Sigmoid colon (tissue), 6 donors: ENCODE measurements at regions not wholly inside any gene's neighbourhood (a gene's known extent, or its start where the extent isn't known, plus 50 kb on each side); places are given as distances from the start of the nearest gene placed in this dataset.

Source experiments
- DNase-seq: peaks from one replicate; pipeline ENCODE4 v3.0.0-alpha.2; 2019
- H3K27ac ChIP-seq, 4 donors: fragments of 200-600 bp; sonication (generic); one replicate each; pipeline ENCODE4 v1.5.1; 2016 to 2019; ENCODE audit warnings: mild to moderate bottlenecking in 1 of 4
- H3K27me3 ChIP-seq, 3 donors: fragments of 200-600 bp; sonication (generic); one replicate each; pipeline ENCODE4 v1.5.1; 2019; ENCODE audit warnings: mild to moderate bottlenecking in 1 of 3
- H3K36me3 ChIP-seq, 4 donors: fragments of 200-600 bp; sonication (generic); one replicate each; pipeline ENCODE4 v1.5.1; 2016 to 2019
- H3K4me1 ChIP-seq, 4 donors: fragments of 200-600 bp; sonication (generic); one replicate each; pipeline ENCODE4 v1.5.1; 2017 to 2019
- H3K4me3 ChIP-seq, 4 donors: fragments of 200-600 bp; sonication (generic); one replicate each; pipeline ENCODE4 v1.5.1; 2017 to 2019; ENCODE audit warnings: mild to moderate bottlenecking in 2 of 4, moderate library complexity in 1 of 4
- H3K9me3 ChIP-seq, 4 donors: fragments of 200-600 bp in 3 of 4; sonication (generic) in 3 of 4; one replicate each; pipeline versions ENCODE4 v1.5.1 to v1.6.1; 2013 to 2019
- EP300 ChIP-seq, 4 donors: sonication (generic); formaldehyde crosslinking; IDR thresholded peaks; one replicate each; pipeline ENCODE4 v1.6.1; 2017; ENCODE audit warnings: antibody characterized with exemption in 4 of 4
- POLR2A ChIP-seq, 2 donors: fragments of 450-650 bp; IDR thresholded peaks; one replicate each; pipeline ENCODE4 v1.6.1; 2016; ENCODE audit warnings: antibody characterized with exemption in 2 of 2, mild to moderate bottlenecking in 2 of 2, moderate library complexity in 2 of 2
- POLR2AphosphoS5 ChIP-seq, 4 donors: sonication (generic); formaldehyde crosslinking; IDR thresholded peaks; one replicate each; pipeline ENCODE4 v1.6.1; 2017; ENCODE audit warnings: antibody characterized with exemption in 4 of 4
- WGBS, 2 donors: extraction: QIAGEN DNeasy Blood & Tissue Kit; methylation state at CpG; one replicate each; pipeline ENCODE4 v1.1.7; 2013; 5-methylcytosine and 5-hydroxymethylcytosine counted together
- intact Hi-C: fragments of 100-400 bp; cut with DNase I; formaldehyde crosslinking; loops from one replicate; pipeline ENCODE4 v1.15.1; 2023
- TF ChIP-seq, protein P1 (sequence below), 4 experiments: fragments of 450-650 bp in 3 of 4; fragments of 200-600 bp in 1 of 4; IDR thresholded peaks; one replicate each; pipeline ENCODE4 v1.5.1; 2016 to 2019; ENCODE audit warnings: antibody characterized with exemption in 4 of 4, mild to moderate bottlenecking in 3 of 4, moderate library complexity in 2 of 4
- donor health status: healthy with polysubstance abuse.
- donor health status: healthy.

DNA sequence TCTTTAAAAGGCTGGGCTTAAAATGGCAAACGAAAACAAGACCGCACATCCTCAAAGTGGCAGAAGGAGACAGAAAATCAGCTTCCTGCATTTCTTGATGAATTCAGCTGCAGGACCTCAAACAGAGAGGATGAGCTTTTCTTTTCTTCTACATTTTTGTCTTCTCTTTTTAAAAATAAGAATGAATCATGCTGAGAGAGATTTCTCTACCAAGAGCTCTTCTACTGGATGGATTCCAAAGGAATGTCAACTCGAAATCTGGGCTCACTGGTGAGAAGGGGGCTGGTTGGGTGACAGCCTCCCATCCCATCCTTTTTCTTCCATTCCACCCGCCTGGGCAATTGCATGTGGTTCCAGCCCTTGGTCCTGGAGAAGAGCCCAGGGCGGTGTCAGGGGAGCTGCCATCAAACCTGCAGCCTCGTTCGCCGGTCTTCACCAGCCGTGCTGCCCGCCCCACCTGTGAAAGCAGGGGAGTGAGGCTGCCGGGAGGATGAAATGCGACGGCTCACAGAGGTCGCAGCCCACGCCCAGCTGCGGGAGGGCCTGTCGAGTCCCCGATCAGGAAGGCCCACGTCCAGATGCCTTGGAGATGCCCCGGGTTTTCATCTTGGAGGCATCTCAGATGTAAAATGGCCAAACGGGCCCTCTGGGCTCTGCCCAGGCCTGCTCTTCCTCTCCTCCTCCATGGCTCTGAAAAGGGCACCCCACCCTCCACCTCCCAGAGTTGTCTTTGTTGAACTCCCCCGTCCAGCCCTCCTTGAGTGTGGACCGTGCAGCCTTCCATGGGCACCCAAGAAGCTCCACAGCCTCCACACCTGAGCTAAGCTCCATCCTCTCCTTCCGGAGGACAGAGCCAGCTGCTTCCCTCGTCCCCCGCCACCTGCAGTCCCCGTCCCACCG is 121.9 kb downstream of the FOXL1 start:
- no peaks in the 10 kb centered on the region for H3K36me3 ChIP-seq
- 81 to 86% methylated on average over 28 of the region's 28 CpGs for WGBS, 2 donors
- H3K27ac ChIP-seq, result no peak overlapping the region
- intact Hi-C loops, result no loop called here
- DNase-seq, result peak; percentile 29
- no peak for TF ChIP-seq POLR2AphosphoS5 (IDR thresholded peaks at IDR 0.05)
- no peak for TF ChIP-seq EP300 (IDR thresholded peaks at IDR 0.05)
- no peak for TF ChIP-seq POLR2A (IDR thresholded peaks at IDR 0.05)
- TF ChIP-seq, protein P1, sequence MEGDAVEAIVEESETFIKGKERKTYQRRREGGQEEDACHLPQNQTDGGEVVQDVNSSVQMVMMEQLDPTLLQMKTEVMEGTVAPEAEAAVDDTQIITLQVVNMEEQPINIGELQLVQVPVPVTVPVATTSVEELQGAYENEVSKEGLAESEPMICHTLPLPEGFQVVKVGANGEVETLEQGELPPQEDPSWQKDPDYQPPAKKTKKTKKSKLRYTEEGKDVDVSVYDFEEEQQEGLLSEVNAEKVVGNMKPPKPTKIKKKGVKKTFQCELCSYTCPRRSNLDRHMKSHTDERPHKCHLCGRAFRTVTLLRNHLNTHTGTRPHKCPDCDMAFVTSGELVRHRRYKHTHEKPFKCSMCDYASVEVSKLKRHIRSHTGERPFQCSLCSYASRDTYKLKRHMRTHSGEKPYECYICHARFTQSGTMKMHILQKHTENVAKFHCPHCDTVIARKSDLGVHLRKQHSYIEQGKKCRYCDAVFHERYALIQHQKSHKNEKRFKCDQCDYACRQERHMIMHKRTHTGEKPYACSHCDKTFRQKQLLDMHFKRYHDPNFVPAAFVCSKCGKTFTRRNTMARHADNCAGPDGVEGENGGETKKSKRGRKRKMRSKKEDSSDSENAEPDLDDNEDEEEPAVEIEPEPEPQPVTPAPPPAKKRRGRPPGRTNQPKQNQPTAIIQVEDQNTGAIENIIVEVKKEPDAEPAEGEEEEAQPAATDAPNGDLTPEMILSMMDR (IDR thresholded peaks at IDR 0.05), result no peak
- H3K27me3 ChIP-seq, result peaks cover 0 to 35% (median 0%) of the 10 kb centered on the region in 3 donors
- no peaks in the 10 kb centered on the region for H3K4me1 ChIP-seq
- no peaks in the 10 kb centered on the region for H3K9me3 ChIP-seq
- H3K4me3 ChIP-seq, result no peak overlapping the region

DNA sequence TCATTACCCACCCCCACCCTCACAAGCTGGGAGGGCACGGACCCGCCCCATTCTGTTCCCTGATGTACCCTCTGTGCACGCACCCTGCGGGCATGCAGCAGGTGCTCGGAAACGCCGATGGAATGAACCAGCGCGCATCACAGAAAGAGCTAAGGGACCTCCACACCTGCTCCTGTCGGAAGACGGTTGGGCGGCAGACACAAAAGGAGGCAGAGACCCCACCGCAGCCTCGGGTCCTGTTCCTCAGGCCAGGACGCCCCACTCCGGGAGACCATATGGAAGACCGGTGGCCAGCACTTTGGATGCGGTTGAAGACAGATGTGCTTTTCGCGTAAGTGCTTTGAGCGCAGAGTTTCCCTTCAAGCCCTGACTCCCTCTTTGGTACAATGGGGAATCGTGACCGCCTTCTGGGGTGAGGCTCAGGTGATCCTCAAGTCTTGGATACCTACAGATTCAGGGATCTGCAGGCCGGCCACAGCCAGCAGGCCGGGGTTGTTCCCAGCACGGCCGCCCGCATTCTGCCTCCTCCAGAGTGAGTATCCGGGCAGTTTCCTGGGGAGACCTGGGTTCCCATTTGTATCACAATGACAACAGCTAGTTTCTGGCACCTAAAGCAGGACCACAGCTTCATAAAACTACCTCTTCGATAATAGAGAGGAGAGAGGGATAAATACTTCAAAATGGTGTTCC is 123.1 kb downstream of the FOXL1 start:
- Histone ChIP-seq H3K4me1 (no peaks in the 10 kb centered on the region), H3K36me3 (no peaks in the 10 kb centered on the region), H3K27ac (no peak overlapping the region), H3K27me3 (peaks cover 0 to 40% (median 0%) of the 10 kb centered on the region in 3 donors), H3K4me3 (no peak overlapping the region), H3K9me3 (no peaks in the 10 kb centered on the region)
- DNase-seq, result peak; percentile 64
- TF ChIP-seq POLR2AphosphoS5 (IDR thresholded peaks at IDR 0.05), result no peak
- TF ChIP-seq, protein P1 (IDR thresholded peaks at IDR 0.05), result no peak
- no peak for TF ChIP-seq EP300 (IDR thresholded peaks at IDR 0.05)
- TF ChIP-seq POLR2A (IDR thresholded peaks at IDR 0.05), result no peak
- intact Hi-C loops, result no loop called here
- WGBS, 2 donors, result 93 to 96% methylated on average over 30 of the region's 30 CpGs

DNA sequence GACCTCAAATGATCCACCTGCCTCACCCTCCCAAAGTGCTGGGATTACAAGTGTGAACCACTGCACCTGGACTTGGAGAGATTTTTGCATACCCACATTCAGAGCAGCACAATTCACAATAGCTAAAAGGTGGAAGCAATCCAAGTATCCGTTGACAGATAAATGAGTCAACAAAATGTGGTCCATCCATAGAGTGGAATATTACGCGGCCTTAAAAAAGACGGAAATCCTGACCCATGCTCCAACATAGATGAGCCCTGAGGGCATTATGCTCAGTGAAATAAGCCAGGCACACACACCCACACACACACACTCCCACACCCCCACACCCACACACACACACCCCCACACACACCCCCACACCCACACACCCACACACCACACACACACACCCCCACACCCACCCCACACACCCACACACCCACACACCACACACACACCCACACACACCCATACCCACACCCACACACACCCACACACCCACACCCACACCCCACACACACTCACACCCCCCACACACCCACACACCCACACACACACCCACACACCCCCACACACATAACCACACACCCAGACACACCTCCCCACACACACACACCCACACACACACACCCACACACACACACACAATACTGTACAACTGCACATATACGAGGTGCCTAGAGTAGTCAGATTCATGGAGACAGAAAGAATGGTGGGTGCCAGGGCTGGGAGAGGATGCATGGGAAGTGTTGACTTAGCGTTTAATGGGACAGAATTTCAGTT is 124.7 kb downstream of the FOXL1 start:
- Histone ChIP-seq H3K36me3 (no peaks in the 10 kb centered on the region), H3K27ac (no peak overlapping the region), H3K4me1 (no peaks in the 10 kb centered on the region), H3K27me3 (peaks cover 0 to 41% (median 0%) of the 10 kb centered on the region in 3 donors), H3K9me3 (no peaks in the 10 kb centered on the region), H3K4me3 (no peak overlapping the region)
- DNase-seq, result peak; percentile 20
- intact Hi-C loops, result no loop called here
- TF ChIP-seq EP300 (IDR thresholded peaks at IDR 0.05) (no peak), POLR2A (IDR thresholded peaks at IDR 0.05) (no peak), POLR2AphosphoS5 (IDR thresholded peaks at IDR 0.05) (no peak)
- TF ChIP-seq, protein P1 (IDR thresholded peaks at IDR 0.05), result no peak
- WGBS, 2 donors, result 81 to 93% methylated on average over 6 of the region's 6 CpGs

DNA sequence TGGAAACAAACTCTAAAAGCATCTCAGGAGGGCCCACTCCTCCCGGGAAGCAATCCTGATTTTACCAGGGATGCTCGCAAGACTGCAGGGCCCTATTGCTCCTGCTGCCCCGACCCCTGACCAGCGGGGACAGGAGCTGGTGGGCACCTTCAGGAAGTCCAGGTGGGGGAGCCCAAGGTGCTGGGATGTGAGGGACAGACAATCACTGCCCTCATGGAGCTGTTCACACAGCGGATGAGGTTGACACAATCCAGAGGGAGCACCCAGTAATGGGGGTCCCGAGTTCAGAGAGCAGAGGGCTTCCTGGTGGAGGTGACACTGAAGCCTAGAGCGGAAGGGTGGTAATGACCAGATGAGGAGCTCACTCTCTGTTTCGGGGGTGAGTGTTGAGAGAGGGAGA is 126.2 kb downstream of the FOXL1 start:
- Histone ChIP-seq H3K27me3 (peaks cover 0 to 38% (median 0%) of the 10 kb centered on the region in 3 donors), H3K27ac (no peak overlapping the region), H3K4me1 (no peaks in the 10 kb centered on the region), H3K9me3 (no peaks in the 10 kb centered on the region), H3K36me3 (no peaks in the 10 kb centered on the region), H3K4me3 (no peak overlapping the region)
- peak; percentile 38 for DNase-seq
- 73 to 85% methylated on average over 8 of the region's 8 CpGs for WGBS, 2 donors
- no peak for TF ChIP-seq POLR2AphosphoS5 (IDR thresholded peaks at IDR 0.05)
- no peak for TF ChIP-seq POLR2A (IDR thresholded peaks at IDR 0.05)
- no peak for TF ChIP-seq EP300 (IDR thresholded peaks at IDR 0.05)
- TF ChIP-seq, protein P1 (IDR thresholded peaks at IDR 0.05), result no peak
- intact Hi-C loops, result no loop called here
